ENCODE measurements at regions not wholly inside any gene's neighbourhood (a gene's known extent, or its start where the extent isn't known, plus 50 kb on each side); places are given as distances from the start of the nearest gene placed in this dataset.
"Not testable (repeated sequence)": the region's sequence is repeated elsewhere in the genome, so short reads cannot be mapped to it uniquely, and the experiment has no call there.

GRCh38 chr5:60141119-60141518, 247.6 kb upstream of the PDE4D start:
- no peak for DNase-seq (ENCODE audit: extremely low read depth, low read depth)

GRCh38 chr5:60136841-60137240, 243.3 kb upstream of the PDE4D start:
- DNase-seq (ENCODE audit: extremely low read depth, low read depth) = no peak

GRCh38 chr5:60131504-60131903, 238.0 kb upstream of the PDE4D start:
- no peak for DNase-seq (ENCODE audit: extremely low read depth, low read depth)

- no peak for DNase-seq (ENCODE audit: extremely low read depth, low read depth)
Observed at GRCh38 chr5:60125636-60126035, 232.1 kb upstream of the PDE4D start.

- peak; percentile 76 for DNase-seq (ENCODE audit: extremely low read depth, low read depth)
Observed at GRCh38 chr5:60102961-60103693, 209.6 kb upstream of the PDE4D start.

GRCh38 chr5:60101573-60101972, 208.0 kb upstream of the PDE4D start:
- DNase-seq (ENCODE audit: extremely low read depth, low read depth) = peak; percentile 15

- DNase-seq (ENCODE audit: extremely low read depth, low read depth) = peak; percentile 28
Observed at GRCh38 chr5:60092671-60093422, 199.3 kb upstream of the PDE4D start.

GRCh38 chr5:60086583-60086982, 193.1 kb upstream of the PDE4D start:
- no peak for DNase-seq (ENCODE audit: extremely low read depth, low read depth)

- DNase-seq (ENCODE audit: extremely low read depth, low read depth) = no peak
Observed at GRCh38 chr5:60084226-60084625, 190.7 kb upstream of the PDE4D start.

GRCh38 chr5:60077292-60077691, 183.8 kb upstream of the PDE4D start:
- DNase-seq (ENCODE audit: extremely low read depth, low read depth) = no peak

- DNase-seq (ENCODE audit: extremely low read depth, low read depth) = no peak
Observed at GRCh38 chr5:60076746-60077145, 183.2 kb upstream of the PDE4D start.

- DNase-seq (ENCODE audit: extremely low read depth, low read depth) = no peak
Observed at GRCh38 chr5:60066502-60066901, 173.0 kb upstream of the PDE4D start.

GRCh38 chr5:60060389-60060788, 166.9 kb upstream of the PDE4D start:
- no peak for DNase-seq (ENCODE audit: extremely low read depth, low read depth)

- no peak for DNase-seq (ENCODE audit: extremely low read depth, low read depth)
Observed at GRCh38 chr5:60056191-60056590, 162.7 kb upstream of the PDE4D start.

GRCh38 chr5:60055168-60055567, 161.6 kb upstream of the PDE4D start:
- DNase-seq (ENCODE audit: extremely low read depth, low read depth) = no peak

- not testable (repeated sequence) for DNase-seq (ENCODE audit: extremely low read depth, low read depth)
Observed at GRCh38 chr5:60041996-60042664, 148.6 kb upstream of the PDE4D start.

- DNase-seq (ENCODE audit: extremely low read depth, low read depth) = not testable (repeated sequence)
Observed at GRCh38 chr5:60041508-60041907, 148.0 kb upstream of the PDE4D start.

- no peak for DNase-seq (ENCODE audit: extremely low read depth, low read depth)
Observed at GRCh38 chr5:60036192-60036938, 142.8 kb upstream of the PDE4D start.

- DNase-seq (ENCODE audit: extremely low read depth, low read depth) = peak; percentile 26
Observed at GRCh38 chr5:60026161-60026560, 132.6 kb upstream of the PDE4D start.

- no peak for DNase-seq (ENCODE audit: extremely low read depth, low read depth)
Observed at GRCh38 chr5:60024104-60024503, 130.6 kb upstream of the PDE4D start.

GRCh38 chr5:60023255-60023654, 129.7 kb upstream of the PDE4D start:
- no peak for DNase-seq (ENCODE audit: extremely low read depth, low read depth)

Data from NCI-H460 (cell line).